ENCODE measurements at regions not wholly inside any gene's neighbourhood (a gene's known extent, or its start where the extent isn't known, plus 50 kb on each side); places are given as distances from the start of the nearest gene placed in this dataset.

GRCh38 chr5:168209997-168210396, 81.4 kb upstream of the WWC1 start:
- no peak for DNase-seq (ENCODE audit: low spot score)

- DNase-seq (ENCODE audit: low spot score) = no peak
Measured at GRCh38 chr5:168211245-168211644, 80.2 kb upstream of the WWC1 start.

GRCh38 chr5:168211936-168212335, 79.5 kb upstream of the WWC1 start:
- no peak for DNase-seq (ENCODE audit: low spot score)

- no peak for DNase-seq (ENCODE audit: low spot score)
Measured at GRCh38 chr5:168214071-168214470, 77.4 kb upstream of the WWC1 start.

GRCh38 chr5:168214886-168215285, 76.6 kb upstream of the WWC1 start:
- DNase-seq (ENCODE audit: low spot score) = no peak

GRCh38 chr5:168215646-168216045, 75.8 kb upstream of the WWC1 start:
- DNase-seq (ENCODE audit: low spot score) = no peak

- no peak for DNase-seq (ENCODE audit: low spot score)
Measured at GRCh38 chr5:168216989-168217388, 74.5 kb upstream of the WWC1 start.

- DNase-seq (ENCODE audit: low spot score) = no peak
Measured at GRCh38 chr5:168217497-168217896, 73.9 kb upstream of the WWC1 start.

GRCh38 chr5:168218746-168219145, 72.7 kb upstream of the WWC1 start:
- DNase-seq (ENCODE audit: low spot score) = no peak

GRCh38 chr5:168219515-168220410, 71.7 kb upstream of the WWC1 start:
- peak; percentile 72 for DNase-seq (ENCODE audit: low spot score)

GRCh38 chr5:168224085-168224484, 67.4 kb upstream of the WWC1 start:
- no peak for DNase-seq (ENCODE audit: low spot score)

GRCh38 chr5:168226012-168226411, 65.4 kb upstream of the WWC1 start:
- no peak for DNase-seq (ENCODE audit: low spot score)

GRCh38 chr5:168227001-168227400, 64.4 kb upstream of the WWC1 start:
- DNase-seq (ENCODE audit: low spot score) = no peak

GRCh38 chr5:168227973-168228615, 63.4 kb upstream of the WWC1 start:
- no peak for DNase-seq (ENCODE audit: low spot score)

GRCh38 chr5:168228668-168229067, 62.8 kb upstream of the WWC1 start:
- no peak for DNase-seq (ENCODE audit: low spot score)

GRCh38 chr5:168234133-168234532, 57.3 kb upstream of the WWC1 start:
- DNase-seq (ENCODE audit: low spot score) = no peak

GRCh38 chr5:168238463-168238862, 53.0 kb upstream of the WWC1 start:
- DNase-seq (ENCODE audit: low spot score) = no peak

- DNase-seq (ENCODE audit: low spot score) = no peak
Measured at GRCh38 chr5:168239325-168239724, 52.1 kb upstream of the WWC1 start.
